IgD-negative memory B cell (primary cell): ENCODE measurements at regions not wholly inside any gene's neighbourhood (a gene's known extent, or its start where the extent isn't known, plus 50 kb on each side); places are given as distances from the start of the nearest gene placed in this dataset.

ENCODE experiments used
- H3K27ac Mint-ChIP-seq, 3 donors: one replicate each; pipeline ENCODE4 v1.8.0; 2020 to 2022; ENCODE audit warnings: mild to moderate bottlenecking in 3 of 3, mixed read lengths in 3 of 3, moderate library complexity in 1 of 3
- H3K27me3 Mint-ChIP-seq: one replicate; pipeline ENCODE4 v1.8.0; 2021; ENCODE audit warnings: mixed read lengths
- H3K36me3 Mint-ChIP-seq: one replicate; pipeline ENCODE4 v1.8.0; 2020; ENCODE audit warnings: mild to moderate bottlenecking, mixed read lengths
- H3K4me1 Mint-ChIP-seq, 3 donors: one replicate each; pipeline ENCODE4 v1.8.0; 2020 to 2022; ENCODE audit warnings: mixed read lengths in 3 of 3, mild to moderate bottlenecking in 1 of 3
- H3K4me3 Mint-ChIP-seq, 4 donors: one replicate each; pipeline ENCODE4 v1.8.0; 2020 to 2022; ENCODE audit warnings: mild to moderate bottlenecking in 4 of 4, mixed read lengths in 4 of 4, moderate library complexity in 3 of 4
- H3K9me3 Mint-ChIP-seq, 3 donors: one replicate each; pipeline ENCODE4 v1.8.0; 2020 to 2021; ENCODE audit warnings: mixed read lengths in 3 of 3, mild to moderate bottlenecking in 1 of 3

GRCh38 chr1:177859572-177859971 is 110.3 kb downstream of the SEC16B start:
- H3K4me3 Mint-ChIP-seq: no peak overlapping the region
- peaks cover 0 to 3% (median 2%) of the 10 kb centered on the region in 3 donors for H3K9me3 Mint-ChIP-seq
- H3K27me3 Mint-ChIP-seq: no peaks in the 10 kb centered on the region
- H3K36me3 Mint-ChIP-seq: no peaks in the 10 kb centered on the region
- H3K4me1 Mint-ChIP-seq: no peaks in the 10 kb centered on the region
- H3K27ac Mint-ChIP-seq: no peak overlapping the region

GRCh38 chr1:177858332-177858821 is 111.5 kb downstream of the SEC16B start:
- Mint-ChIP-seq H3K4me1 (no peaks in the 10 kb centered on the region), H3K27me3 (no peaks in the 10 kb centered on the region), H3K9me3 (peaks cover 3 to 4% (median 4%) of the 10 kb centered on the region in 3 donors), H3K36me3 (no peaks in the 10 kb centered on the region), H3K4me3 (no peak overlapping the region), H3K27ac (peak overlapping the region in 1 of 3 donors; percentile 7)

GRCh38 chr1:177857285-177857684 is 112.6 kb downstream of the SEC16B start:
- Mint-ChIP-seq H3K9me3 (peaks cover 4 to 5% (median 4%) of the 10 kb centered on the region in 3 donors), H3K36me3 (no peaks in the 10 kb centered on the region), H3K4me1 (no peaks in the 10 kb centered on the region), H3K27me3 (no peaks in the 10 kb centered on the region), H3K27ac (no peak overlapping the region), H3K4me3 (no peak overlapping the region)

DNA sequence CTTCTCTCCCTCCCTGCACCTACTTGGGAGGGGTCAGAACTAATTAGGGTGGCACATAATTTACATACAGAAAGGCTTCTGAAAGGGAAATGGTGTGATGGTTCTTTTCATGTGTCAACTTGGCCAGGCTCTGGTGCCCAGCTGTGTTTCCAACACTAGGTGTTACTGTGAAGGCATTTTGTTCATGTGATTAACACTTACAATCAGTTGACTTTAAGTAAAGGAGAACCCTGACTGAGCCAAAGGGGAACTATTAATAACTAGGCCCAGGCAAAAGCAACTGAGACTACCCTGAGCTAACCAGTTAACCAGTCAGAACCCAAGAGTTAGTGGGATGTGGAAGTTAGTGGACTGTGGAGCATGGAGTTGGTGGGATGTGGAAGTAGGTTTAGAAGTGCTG is 114.9 kb downstream of the SEC16B start:
- H3K4me1 Mint-ChIP-seq: no peaks in the 10 kb centered on the region
- no peak overlapping the region for H3K27ac Mint-ChIP-seq
- H3K4me3 Mint-ChIP-seq: no peak overlapping the region
- H3K36me3 Mint-ChIP-seq: no peaks in the 10 kb centered on the region
- H3K9me3 Mint-ChIP-seq: peaks cover 2 to 4% (median 4%) of the 10 kb centered on the region in 3 donors
- H3K27me3 Mint-ChIP-seq: no peaks in the 10 kb centered on the region

- Mint-ChIP-seq H3K36me3 (no peaks in the 10 kb centered on the region), H3K4me1 (no peaks in the 10 kb centered on the region), H3K4me3 (no peak overlapping the region), H3K9me3 (peaks cover 3 to 5% (median 4%) of the 10 kb centered on the region in 3 donors), H3K27ac (no peak overlapping the region), H3K27me3 (peaks cover 1% of the 10 kb centered on the region)
These were observed 120.1 kb downstream of the SEC16B start for GRCh38 chr1:177849579-177850290.

DNA sequence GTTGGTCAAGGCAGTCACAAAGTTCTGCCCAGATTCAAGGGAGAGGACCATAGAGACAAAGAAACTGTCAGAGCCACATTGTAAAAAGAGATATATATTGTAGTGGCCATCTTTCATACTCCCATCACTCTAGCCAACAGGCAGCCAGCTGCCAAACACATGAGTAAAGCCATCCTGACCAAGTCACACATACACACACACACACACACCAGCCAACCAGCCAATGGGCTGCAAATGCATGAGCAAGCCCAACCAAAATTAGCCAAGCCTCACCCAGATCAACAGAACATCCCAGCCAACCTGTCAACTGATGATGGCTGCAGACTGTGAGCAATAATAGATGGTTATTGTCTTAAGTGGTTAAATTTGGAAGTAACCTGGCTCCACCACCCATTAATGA is 120.7 kb downstream of the SEC16B start:
- H3K4me1 Mint-ChIP-seq: no peaks in the 10 kb centered on the region
- no peak overlapping the region for H3K4me3 Mint-ChIP-seq
- H3K9me3 Mint-ChIP-seq: peaks cover 2 to 5% (median 2%) of the 10 kb centered on the region in 3 donors
- no peaks in the 10 kb centered on the region for H3K36me3 Mint-ChIP-seq
- no peak overlapping the region for H3K27ac Mint-ChIP-seq
- peaks cover 1% of the 10 kb centered on the region for H3K27me3 Mint-ChIP-seq

DNA sequence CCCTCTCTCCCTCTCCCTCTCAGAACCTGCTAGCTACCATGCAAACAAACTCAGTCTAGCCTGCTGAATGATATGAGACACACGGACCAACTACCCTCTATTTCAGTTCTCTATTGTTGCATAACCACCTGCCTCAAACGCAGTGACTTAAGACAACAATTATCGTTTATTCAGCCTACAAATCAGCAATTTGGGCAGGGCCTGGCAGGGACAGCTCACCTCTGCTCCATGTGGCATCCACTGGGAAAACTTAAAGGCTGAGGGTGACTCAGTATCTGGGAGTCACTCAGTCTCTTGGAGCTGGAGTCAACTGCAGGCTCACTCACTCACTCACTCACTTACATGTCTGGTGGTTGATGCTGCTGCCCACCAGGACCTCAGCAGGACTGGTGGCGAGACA is 121.3 kb downstream of the SEC16B start:
- peaks cover 1% of the 10 kb centered on the region for H3K27me3 Mint-ChIP-seq
- peaks cover 0 to 5% (median 2%) of the 10 kb centered on the region in 3 donors for H3K9me3 Mint-ChIP-seq
- no peaks in the 10 kb centered on the region for H3K36me3 Mint-ChIP-seq
- H3K4me1 Mint-ChIP-seq: no peaks in the 10 kb centered on the region
- no peak overlapping the region for H3K4me3 Mint-ChIP-seq
- H3K27ac Mint-ChIP-seq: no peak overlapping the region

- no peaks in the 10 kb centered on the region for H3K4me1 Mint-ChIP-seq
- H3K27me3 Mint-ChIP-seq: peaks cover 1% of the 10 kb centered on the region
- H3K36me3 Mint-ChIP-seq: no peaks in the 10 kb centered on the region
- no peak overlapping the region for H3K27ac Mint-ChIP-seq
- H3K9me3 Mint-ChIP-seq: peaks cover 0 to 3% (median 2%) of the 10 kb centered on the region in 3 donors
- H3K4me3 Mint-ChIP-seq: no peak overlapping the region
These were observed 122.0 kb downstream of the SEC16B start for GRCh38 chr1:177847843-177848242.

DNA sequence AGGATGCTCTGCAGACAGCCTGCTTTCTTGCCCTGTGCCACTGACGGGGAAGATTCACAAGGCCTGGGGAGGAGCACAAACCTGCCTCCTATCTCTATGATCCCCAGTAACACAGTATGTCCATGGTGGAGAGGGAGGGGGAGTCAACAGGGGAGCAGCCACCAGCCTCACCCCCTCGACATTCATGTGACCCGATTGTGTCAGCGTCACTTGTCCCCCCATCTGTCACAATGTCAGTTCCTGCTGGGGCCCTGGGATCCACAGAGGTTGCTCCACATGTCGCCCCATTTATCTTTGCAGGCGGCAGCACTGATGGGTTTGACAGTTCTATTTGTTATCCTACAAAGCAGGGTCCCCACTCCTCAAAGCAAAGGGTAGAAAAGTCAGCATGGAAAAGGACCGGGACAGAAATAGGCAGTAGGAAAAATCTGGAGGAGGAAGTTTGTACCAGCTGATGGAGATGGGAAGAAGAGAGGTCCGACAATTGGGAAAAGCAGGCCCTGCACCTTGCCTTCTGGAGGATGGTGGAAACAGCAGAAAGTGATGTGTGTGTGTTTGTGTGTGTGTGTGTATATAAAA is 130.9 kb downstream of the SEC16B start:
- H3K27ac Mint-ChIP-seq: no peak overlapping the region
- H3K27me3 Mint-ChIP-seq: no peaks in the 10 kb centered on the region
- H3K36me3 Mint-ChIP-seq: no peaks in the 10 kb centered on the region
- H3K4me3 Mint-ChIP-seq: no peak overlapping the region
- H3K9me3 Mint-ChIP-seq: no peaks in the 10 kb centered on the region
- H3K4me1 Mint-ChIP-seq: no peaks in the 10 kb centered on the region

- no peaks in the 10 kb centered on the region for H3K4me1 Mint-ChIP-seq
- H3K36me3 Mint-ChIP-seq: no peaks in the 10 kb centered on the region
- no peak overlapping the region for H3K4me3 Mint-ChIP-seq
These were observed 136.2 kb downstream of the SEC16B start for GRCh38 chr1:177833631-177834030.

GRCh38 chr1:177830531-177831135 is 139.2 kb downstream of the SEC16B start:
- no peak overlapping the region for H3K27ac Mint-ChIP-seq
- H3K4me3 Mint-ChIP-seq: no peak overlapping the region

More at GRCh38 chr1:177833631-177834030, 136.2 kb downstream of the SEC16B start:
- no peak overlapping the region for H3K27ac Mint-ChIP-seq
- H3K27me3 Mint-ChIP-seq: peaks cover 3% of the 10 kb centered on the region
- H3K9me3 Mint-ChIP-seq: peaks cover 0 to 5% (median 0%) of the 10 kb centered on the region in 3 donors

GRCh38 chr1:177825276-177825901 is 144.5 kb downstream of the SEC16B start:
- Mint-ChIP-seq H3K36me3 (no peaks in the 10 kb centered on the region), H3K4me1 (no peaks in the 10 kb centered on the region), H3K27me3 (peaks cover 6% of the 10 kb centered on the region), H3K9me3 (peaks cover 0 to 1% (median 0%) of the 10 kb centered on the region in 3 donors), H3K4me3 (no peak overlapping the region), H3K27ac (no peak overlapping the region)

More at GRCh38 chr1:177830531-177831135, 139.2 kb downstream of the SEC16B start:
- Mint-ChIP-seq H3K36me3 (no peaks in the 10 kb centered on the region), H3K9me3 (peaks cover 0 to 5% (median 0%) of the 10 kb centered on the region in 3 donors), H3K27me3 (peaks cover 3% of the 10 kb centered on the region), H3K4me1 (no peaks in the 10 kb centered on the region)

GRCh38 chr1:177824508-177824982 is 145.3 kb downstream of the SEC16B start:
- no peaks in the 10 kb centered on the region for H3K36me3 Mint-ChIP-seq
- H3K9me3 Mint-ChIP-seq: peaks cover 0 to 1% (median 0%) of the 10 kb centered on the region in 3 donors
- H3K4me1 Mint-ChIP-seq: no peaks in the 10 kb centered on the region
- peaks cover 6% of the 10 kb centered on the region for H3K27me3 Mint-ChIP-seq
- H3K27ac Mint-ChIP-seq: no peak overlapping the region
- H3K4me3 Mint-ChIP-seq: no peak overlapping the region

DNA sequence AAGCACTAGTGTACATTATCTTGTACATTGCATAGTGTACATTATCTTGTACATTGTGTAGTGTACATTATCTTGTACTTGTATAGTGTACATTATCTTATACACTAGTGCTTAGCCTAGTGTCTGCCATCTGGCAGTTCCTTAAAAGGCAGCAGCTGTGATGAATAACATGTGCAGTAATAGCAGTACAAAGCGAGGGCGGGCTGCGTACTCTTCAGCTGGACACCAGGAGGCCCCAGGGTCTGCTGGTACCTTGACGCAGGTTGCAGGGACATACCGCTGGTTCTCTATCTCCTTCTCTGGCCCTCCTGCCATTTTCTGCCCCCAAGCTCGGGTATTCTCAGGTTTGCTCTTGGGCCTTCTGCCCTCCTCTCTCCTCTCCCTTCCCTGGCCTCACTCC is 149.6 kb downstream of the SEC16B start:
- H3K27ac Mint-ChIP-seq: peak overlapping the region in 1 of 3 donors; percentile 53
- no peaks in the 10 kb centered on the region for H3K36me3 Mint-ChIP-seq
- H3K4me1 Mint-ChIP-seq: no peaks in the 10 kb centered on the region
- H3K27me3 Mint-ChIP-seq: peaks cover 6% of the 10 kb centered on the region
- peaks cover 4 to 22% (median 8%) of the 10 kb centered on the region in 3 donors for H3K9me3 Mint-ChIP-seq
- no peak overlapping the region for H3K4me3 Mint-ChIP-seq
